GM19463 (cell line): ENCODE measurements at regions not wholly inside any gene's neighbourhood (a gene's known extent, or its start where the extent isn't known, plus 50 kb on each side); places are given as distances from the start of the nearest gene placed in this dataset.

ENCODE experiments used
- ATAC-seq: cut with Tn5 transposase; IDR thresholded peaks from one replicate; pipeline ENCODE4 v1.9.1; 2021; ENCODE audit warnings: mild to moderate bottlenecking, moderate library complexity; ENCODE audit not compliant: unreplicated experiment

DNA sequence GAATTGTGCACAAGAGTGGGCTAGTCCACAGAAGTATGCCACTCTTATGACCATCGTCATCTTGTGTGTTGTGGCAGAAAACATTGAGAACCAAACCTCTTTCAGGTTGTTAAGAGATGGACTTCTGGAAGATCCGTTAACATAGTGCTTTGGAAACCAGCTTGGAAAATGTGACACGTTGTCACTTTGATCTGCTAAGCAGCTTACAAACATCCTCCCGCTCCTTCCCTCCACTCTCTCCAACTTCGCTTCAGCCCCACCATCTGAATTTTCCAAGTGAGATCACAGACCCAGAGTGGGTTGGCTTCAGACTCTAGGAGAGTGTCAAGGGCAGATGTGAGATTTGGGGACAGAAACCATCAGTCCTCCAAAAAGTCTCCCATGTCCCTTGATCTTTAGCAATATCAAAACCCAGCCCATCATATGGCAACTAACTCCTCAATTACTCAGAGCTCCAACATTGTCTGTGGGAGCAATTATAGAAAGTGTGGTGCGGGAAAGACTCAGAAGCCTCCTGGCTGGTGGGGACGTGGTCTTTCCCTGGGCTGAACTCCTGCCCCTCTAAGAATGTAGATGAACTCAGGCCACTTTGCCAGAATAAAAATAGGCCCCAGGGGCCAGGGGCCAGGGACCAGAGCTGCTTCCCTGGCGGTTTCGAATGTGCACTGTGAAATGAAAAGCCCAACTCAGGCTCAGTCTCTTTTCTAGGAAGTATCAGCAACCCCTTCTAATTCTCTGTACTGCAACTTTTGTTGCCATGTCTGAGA lies 129.5 kb downstream of the SLC38A6 start:
- ATAC-seq: no peak

DNA sequence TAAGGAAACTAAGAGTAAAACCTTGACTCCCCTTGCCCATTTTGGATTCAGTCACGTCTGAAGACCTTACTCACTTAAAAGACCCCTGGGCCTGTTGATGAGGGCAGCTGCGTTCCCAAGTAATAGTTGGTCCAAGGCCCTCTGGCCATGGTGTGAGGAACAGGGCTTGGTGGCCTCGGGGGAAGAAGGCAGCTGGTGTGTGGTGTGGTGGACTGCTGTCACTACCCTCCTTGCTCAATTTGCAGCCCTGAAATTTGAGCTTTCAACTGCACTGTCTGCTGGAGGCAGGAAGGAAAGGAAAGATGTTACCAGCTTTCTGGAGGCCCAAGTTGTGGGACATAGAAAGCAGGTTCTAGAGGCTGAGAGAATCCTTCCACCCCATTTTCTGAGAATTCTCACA lies 128.2 kb downstream of the SLC38A6 start:
- no peak for ATAC-seq

DNA sequence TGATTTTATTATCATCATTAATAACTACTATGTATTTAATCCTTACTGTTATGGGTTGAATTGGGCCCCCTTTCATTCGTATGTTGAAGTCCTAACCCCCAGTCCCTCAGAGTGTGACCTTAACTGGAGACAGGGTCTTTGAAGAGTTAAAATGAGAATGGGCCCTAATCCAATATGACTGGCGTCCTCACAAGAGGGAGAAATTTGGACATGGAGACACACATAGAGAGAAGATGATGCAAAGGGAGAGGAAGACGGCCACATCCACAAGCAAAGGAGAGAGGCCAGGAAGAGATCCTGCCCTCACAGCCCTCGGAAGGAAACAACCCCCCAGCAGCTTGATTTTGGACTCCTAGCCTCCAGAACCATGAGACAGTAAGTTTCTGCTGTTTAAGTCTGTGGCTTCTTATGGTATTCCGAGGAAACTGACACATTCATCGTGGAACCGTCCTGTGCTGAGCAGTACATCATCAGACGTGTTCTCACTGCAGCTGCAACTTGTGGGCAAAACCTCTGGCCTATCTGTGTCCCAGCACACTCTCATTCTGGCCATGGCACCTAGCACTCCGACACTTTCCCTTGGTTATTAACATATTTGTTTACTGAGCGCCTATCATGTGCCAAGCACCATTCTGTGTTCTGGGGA lies 127.6 kb downstream of the SLC38A6 start:
- ATAC-seq: no peak

DNA sequence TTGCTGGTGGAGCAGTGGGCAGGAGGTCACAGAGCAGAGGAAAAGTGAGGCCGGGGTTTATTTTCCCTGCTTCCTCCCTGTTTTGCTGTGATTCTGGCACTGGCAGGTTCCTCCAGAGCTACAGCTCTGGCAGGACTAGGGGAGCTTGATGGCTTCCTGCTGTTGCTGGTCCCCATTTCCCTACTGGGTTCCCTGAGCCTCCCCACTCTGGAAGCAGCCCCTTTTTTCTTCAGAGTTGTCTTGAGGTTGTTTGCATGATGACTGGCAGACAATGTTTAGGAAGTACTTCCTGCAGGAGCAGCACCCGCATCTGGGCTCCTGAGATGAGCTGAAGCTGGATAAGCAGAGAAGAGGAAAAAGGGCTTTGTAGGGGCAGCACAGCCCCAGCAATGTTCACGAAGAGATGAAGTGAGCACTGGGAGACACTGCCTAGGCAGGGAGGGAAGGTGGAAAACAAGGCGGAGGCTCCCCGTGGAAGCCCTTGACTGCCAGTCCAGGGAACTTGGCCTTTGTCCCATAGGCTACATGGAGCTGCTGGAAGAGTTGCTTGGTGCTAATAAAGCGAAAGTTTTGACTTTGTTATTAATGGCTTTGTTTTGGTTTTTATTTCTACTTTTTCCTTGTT lies 126.9 kb downstream of the SLC38A6 start:
- no peak for ATAC-seq

DNA sequence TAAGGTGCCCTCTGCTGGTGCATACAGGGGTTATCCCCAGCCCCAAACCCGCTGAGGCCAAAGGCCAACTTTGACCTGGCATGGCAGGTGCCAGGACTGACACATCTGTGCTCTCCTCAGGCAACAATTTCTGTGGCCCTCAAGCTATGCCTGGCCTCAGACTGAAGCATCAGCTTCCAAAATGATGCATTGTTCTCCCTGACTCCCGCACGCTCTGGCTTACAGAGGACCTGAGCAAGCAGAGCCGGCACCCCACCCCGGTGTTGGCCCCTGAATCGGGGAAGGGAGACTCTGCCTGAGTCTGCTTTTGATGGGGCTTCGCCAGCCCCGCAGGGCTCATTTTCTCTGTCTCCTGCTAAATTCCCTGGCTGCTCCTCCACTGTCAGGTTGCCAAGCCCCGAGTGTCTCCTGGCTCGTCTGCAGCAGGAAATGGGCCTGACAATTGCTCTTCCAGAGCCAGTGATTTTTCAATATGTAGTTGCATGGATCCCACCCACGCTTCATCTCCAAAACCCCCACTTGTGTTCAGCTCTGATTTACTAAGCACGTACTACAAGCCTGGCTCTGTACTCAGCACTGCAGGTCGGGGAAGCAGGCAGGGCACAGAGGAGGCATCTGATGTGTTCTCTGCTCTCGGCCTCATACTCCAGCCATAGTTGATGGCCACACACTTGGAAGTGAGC lies 126.1 kb downstream of the SLC38A6 start:
- no peak for ATAC-seq

DNA sequence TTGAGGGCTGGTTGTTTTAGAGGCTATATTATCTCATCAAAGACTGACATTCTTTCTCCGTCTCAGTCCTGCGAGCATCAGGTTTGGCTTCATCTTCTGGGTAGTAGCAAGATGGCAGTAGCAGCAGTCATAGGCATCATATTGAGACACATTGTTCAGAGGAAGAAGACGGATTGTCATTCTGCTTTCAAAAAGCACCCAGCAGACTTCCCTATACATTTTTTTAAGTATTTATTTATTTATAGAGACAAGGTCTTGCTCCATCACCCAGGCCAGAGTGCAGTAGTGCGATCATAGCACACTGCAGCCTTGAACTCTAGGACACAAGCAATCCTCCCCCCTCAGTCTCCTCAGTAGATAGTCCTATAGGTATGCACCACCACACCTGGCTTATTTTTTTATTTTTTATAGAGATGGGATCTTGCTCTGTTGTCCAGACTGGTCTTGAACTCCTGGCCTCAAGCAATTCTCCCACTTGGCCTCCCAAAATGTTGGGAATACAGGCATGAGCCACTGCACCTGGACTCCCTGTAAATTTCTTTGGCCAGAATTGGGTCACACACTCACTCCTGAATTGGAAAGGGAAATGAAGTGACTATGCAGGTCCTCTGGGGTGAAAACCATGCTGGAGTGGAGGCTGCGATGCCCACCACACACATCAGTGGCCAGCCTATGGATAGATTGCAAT lies 125.4 kb downstream of the SLC38A6 start:
- ATAC-seq: no peak

DNA sequence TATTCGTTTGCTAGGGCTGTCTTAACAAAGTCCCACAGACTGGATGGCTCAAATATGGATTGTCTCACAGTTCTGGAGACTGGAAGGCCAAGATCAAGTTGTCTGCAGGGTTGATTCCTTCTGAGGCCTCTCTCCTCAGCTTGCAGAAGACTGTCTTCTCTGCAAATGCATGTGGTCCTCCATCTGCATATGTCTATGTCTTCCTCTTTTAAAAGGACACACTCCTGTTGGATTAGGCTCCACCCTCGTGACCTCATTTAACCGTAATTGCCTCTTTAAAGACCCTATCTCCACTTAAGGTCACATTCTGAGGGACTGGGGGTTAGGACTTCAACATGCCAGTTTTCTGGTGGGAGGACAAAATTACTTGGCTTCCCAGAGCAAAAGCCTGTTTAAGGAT lies 123.3 kb downstream of the SLC38A6 start:
- ATAC-seq: no peak

DNA sequence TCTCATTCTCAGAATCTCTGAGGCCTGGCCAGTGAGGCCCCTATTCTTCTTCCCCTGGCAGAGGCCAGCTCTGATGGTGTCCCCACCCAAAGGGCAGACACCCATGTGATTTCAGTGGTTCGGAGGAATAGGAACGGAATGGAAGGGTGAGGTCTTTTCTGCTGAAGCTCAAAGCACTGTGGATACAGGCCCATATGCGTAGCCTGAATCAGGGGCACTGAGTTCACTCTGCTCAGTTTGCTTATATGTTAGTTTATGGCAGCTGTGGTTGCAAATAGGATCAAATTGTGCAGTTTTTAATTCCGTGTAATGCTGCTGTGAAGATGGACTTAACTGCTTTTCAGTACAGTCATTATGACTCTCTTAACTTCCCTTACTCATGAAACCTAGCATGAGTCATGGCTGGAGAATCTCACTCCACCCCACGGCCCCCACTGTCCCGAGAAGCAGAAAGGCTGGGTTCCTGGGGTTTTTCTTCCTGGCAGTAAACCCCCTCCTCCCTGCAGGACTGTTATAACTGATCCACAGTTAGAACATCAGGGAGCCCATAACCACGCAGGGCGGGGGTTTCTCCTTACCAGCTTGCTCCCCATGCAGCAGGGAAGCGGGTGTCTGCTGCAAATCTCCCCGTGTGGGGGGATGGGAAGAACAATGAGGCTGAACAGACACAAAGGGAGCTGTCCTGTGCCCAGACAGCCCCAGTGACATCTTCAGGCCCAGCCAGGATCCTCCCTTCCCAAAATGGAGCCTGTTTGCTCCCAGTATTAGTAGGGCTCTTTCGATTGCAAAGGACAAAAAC lies 122.7 kb downstream of the SLC38A6 start:
- peak; percentile 78 for ATAC-seq

DNA sequence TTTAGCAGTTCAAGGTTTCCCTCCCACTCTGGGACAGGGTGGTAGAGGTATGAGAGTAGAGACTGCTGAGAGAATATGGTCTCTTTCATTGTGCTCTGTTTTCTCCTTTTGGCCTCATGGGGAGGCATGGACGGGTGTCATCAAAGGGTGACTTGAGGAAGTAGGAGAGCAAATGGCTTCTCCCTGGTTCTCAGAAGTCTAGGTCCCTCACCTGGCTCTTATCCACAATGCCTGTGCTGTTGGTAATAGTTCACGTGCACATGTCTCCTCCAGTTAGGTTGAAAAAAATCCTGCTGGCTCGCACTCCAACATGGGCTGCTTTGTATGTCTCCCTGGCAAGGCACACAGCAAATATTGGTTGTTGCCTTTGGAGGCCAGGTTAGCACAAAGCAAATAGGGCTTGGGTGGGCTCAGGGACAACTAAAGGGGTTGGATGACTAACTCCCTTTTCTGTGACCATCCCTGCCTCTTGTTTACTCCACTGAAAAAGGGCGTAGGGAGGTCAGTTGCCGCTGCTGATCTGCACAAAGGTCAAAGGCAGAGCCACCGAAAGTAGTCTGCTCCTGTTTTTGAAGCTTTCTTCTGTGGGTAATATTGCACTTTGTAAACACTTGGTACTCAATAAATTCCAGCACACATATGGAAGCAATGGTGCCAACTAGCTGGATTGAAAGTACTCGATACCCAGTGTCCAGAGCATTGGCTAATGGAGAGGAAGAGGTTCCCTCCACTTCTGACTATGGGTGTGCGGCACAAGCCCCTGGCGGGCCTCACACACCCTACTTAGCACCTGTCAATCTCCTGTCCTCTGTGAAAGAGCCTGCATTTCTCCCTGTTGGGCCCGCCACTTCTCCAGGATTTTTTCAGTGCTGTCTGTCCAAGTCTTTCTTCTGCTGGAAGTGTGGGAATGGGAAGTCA lies 121.8 kb downstream of the SLC38A6 start:
- ATAC-seq: peak; percentile 20
